CD14-positive monocyte (primary cell): ENCODE measurements at regions not wholly inside any gene's neighbourhood (a gene's known extent, or its start where the extent isn't known, plus 50 kb on each side); places are given as distances from the start of the nearest gene placed in this dataset.

ENCODE experiments used
- DNase-seq, 3 donors: peaks; one replicate each; pipeline ENCODE4 v3.0.0-alpha.2; 2011 to 2022
- H2AFZ ChIP-seq: 2 replicates; pipeline ENCODE4 v1.6.0; 2012; ENCODE audit warnings: mild to moderate bottlenecking, low read depth, low read length, inconsistent platforms; ENCODE audit not compliant: insufficient read depth, poor library complexity, severe bottlenecking
- H3K27ac ChIP-seq, 2 donors: 1 replicate in 1 of 2; 2 replicates in 1 of 2; pipeline ENCODE4 v1.5.1; 2012 to 2013; ENCODE audit warnings: low read length in 2 of 2, control low read depth in 1 of 2, inconsistent platforms in 1 of 2, low read depth in 1 of 2, mild to moderate bottlenecking in 1 of 2
- H3K27me3 ChIP-seq, 2 donors: one replicate each; pipeline versions ENCODE4 v1.6.0 to v1.6.1; 2011 to 2013; ENCODE audit warnings: low read length in 2 of 2; ENCODE audit not compliant: control insufficient read depth in 2 of 2, insufficient read depth in 2 of 2
- H3K36me3 ChIP-seq, 2 donors: replicated peaks in 1 of 2; 1 replicate in 1 of 2; 2 replicates in 1 of 2; pipeline versions ENCODE4 v1.5.1 to v1.6.1; 2012 to 2013; ENCODE audit warnings: low read length in 2 of 2, control low read depth in 1 of 2, inconsistent platforms in 1 of 2, mild to moderate bottlenecking in 1 of 2; ENCODE audit not compliant: insufficient read depth in 2 of 2, control insufficient read depth in 1 of 2
- H3K4me1 ChIP-seq, 2 donors: 1 replicate in 1 of 2; 2 replicates in 1 of 2; pipeline versions ENCODE4 v1.5.1 to v1.6.1; 2012 to 2013; ENCODE audit warnings: low read length in 2 of 2, control low read depth in 1 of 2, inconsistent platforms in 1 of 2, mild to moderate bottlenecking in 1 of 2, moderate library complexity in 1 of 2; ENCODE audit not compliant: insufficient read depth in 2 of 2, control insufficient read depth in 1 of 2
- H3K4me2 ChIP-seq: replicated peaks from 2 replicates; pipeline ENCODE3; 2012; ENCODE audit warnings: low read length, moderate library complexity, mild to moderate bottlenecking; ENCODE audit not compliant: poor library complexity, severe bottlenecking; ENCODE audit errors: extremely low read depth
- H3K4me3 ChIP-seq, 3 experiments: fragments of 200-600 bp in 1 of 3; sonication (generic) in 1 of 3; replicated peaks in 1 of 3; 1 replicate in 2 of 3; 2 replicates in 1 of 3; pipeline ENCODE4 v1.5.1; 2011 to 2013; ENCODE audit warnings: low read length in 3 of 3, mild to moderate bottlenecking in 3 of 3, control low read depth in 2 of 3, low read depth in 2 of 3, inconsistent platforms in 1 of 3, moderate library complexity in 1 of 3
- H3K79me2 ChIP-seq: 2 replicates; pipeline ENCODE4 v1.6.0; 2012; ENCODE audit warnings: mild to moderate bottlenecking, control low read depth, inconsistent platforms, low read length, moderate library complexity; ENCODE audit not compliant: insufficient read depth
- H3K9ac ChIP-seq: 2 replicates; pipeline ENCODE4 v1.6.0; 2017; ENCODE audit warnings: low read length, mild to moderate bottlenecking; ENCODE audit not compliant: insufficient read depth, poor library complexity, severe bottlenecking
- H3K9me3 ChIP-seq, 2 donors: replicated peaks in 1 of 2; 1 replicate in 1 of 2; 2 replicates in 1 of 2; pipeline versions ENCODE4 v1.5.1 to v1.6.1; 2012 to 2013; ENCODE audit warnings: low read length in 2 of 2, control low read depth in 1 of 2; ENCODE audit not compliant: control insufficient read depth in 1 of 2, insufficient read depth in 1 of 2
- H4K20me1 ChIP-seq: 2 replicates; pipeline ENCODE4 v1.6.0; 2012; ENCODE audit warnings: mild to moderate bottlenecking, low read length, control low read depth, moderate library complexity; ENCODE audit not compliant: insufficient read depth
- H3K27ac Mint-ChIP-seq, 7 donors: one replicate each; pipeline ENCODE4 v1.8.0; 2020; ENCODE audit warnings: mild to moderate bottlenecking in 7 of 7, mixed read lengths in 7 of 7, moderate library complexity in 6 of 7, inconsistent platforms in 2 of 7
- H3K27me3 Mint-ChIP-seq, 3 donors: one replicate each; pipeline ENCODE4 v1.8.0; 2021 to 2022; ENCODE audit warnings: low read depth in 3 of 3, mild to moderate bottlenecking in 3 of 3, mixed read lengths in 3 of 3, moderate library complexity in 3 of 3, inconsistent platforms in 1 of 3
- H3K36me3 Mint-ChIP-seq, 2 donors: one replicate each; pipeline ENCODE4 v1.8.0; 2020; ENCODE audit warnings: mixed read lengths in 2 of 2, inconsistent platforms in 1 of 2, mild to moderate bottlenecking in 1 of 2
- H3K4me1 Mint-ChIP-seq: one replicate; pipeline ENCODE4 v1.8.0; 2020; ENCODE audit warnings: mild to moderate bottlenecking, mixed read lengths
- H3K4me3 Mint-ChIP-seq, 2 donors: one replicate each; pipeline ENCODE4 v1.8.0; 2020; ENCODE audit warnings: mild to moderate bottlenecking in 2 of 2, mixed read lengths in 2 of 2, moderate library complexity in 1 of 2
- H3K9me3 Mint-ChIP-seq, 7 donors: one replicate each; pipeline ENCODE4 v1.8.0; 2020 to 2022; ENCODE audit warnings: mixed read lengths in 7 of 7, mild to moderate bottlenecking in 6 of 7, moderate library complexity in 6 of 7, inconsistent platforms in 2 of 7
- CTCF ChIP-seq: fragments of 200-600 bp; IDR thresholded peaks from one replicate; pipeline ENCODE4 v1.8.0; 2022; ENCODE audit warnings: antibody characterized with exemption, mild to moderate bottlenecking
- WGBS: methylation state at CpG from one replicate; pipeline ENCODE4 v1.1.5; 2013; ENCODE audit warnings: missing lambda C conversion rate; ENCODE audit not compliant: insufficient coverage; 5-methylcytosine and 5-hydroxymethylcytosine counted together
- intact Hi-C, 2 donors: fragments of 100-400 bp; cut with micrococcal nuclease; formaldehyde crosslinking; loops; one replicate each; pipeline versions ENCODE4 v1.15.0 to v1.15.1; 2023

DNA sequence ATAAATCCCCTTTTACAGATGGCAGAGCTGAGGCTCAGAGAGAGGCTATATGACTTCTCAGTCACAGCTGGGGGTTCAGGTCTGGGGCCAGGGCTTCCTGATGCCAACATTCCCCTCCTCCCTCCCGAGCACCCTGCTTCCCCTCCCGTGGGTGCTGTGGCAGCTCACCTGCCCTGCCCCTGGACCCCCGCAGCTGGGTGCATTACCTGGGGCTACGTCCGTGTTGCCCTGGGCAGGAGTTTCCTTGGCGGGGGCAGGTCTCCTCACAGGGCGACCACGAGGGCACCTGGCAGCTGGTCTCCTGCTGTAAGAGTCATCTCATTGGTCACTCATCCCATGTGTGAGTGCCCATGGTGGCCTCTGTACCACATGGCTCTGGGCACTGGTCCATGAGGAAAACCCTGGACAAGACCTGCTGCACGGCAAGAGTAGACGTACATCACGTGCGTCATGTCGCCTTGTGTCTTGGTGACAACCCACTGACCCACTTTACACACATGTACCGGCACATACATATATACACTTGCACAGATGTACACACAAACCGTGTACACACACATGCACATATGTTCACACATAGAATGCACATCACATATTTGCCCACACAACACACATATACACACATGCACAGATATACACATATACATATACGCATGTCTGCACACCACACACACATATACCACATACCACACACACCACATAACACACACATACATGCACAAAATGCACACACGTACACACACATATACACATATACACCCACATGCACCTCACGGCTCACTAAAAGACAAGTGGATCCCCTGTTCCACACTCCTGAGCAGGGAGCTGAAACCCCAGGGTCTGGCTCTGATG, 134.0 kb downstream of the FOXL1 start:
- Histone ChIP-seq H3K79me2 (no peaks in the 10 kb centered on the region), H3K4me2 (no peak overlapping the region), H3K9me3 (no peaks in the 10 kb centered on the region), H3K36me3 (no peaks in the 10 kb centered on the region), H3K4me3 (no peak overlapping the region), H2AFZ (no peak overlapping the region), H3K4me1 (no peaks in the 10 kb centered on the region), H4K20me1 (no peaks in the 10 kb centered on the region), H3K27me3 (no peaks in the 10 kb centered on the region), H3K27ac (no peak overlapping the region), H3K9ac (no peak overlapping the region)
- H3K9me3 Mint-ChIP-seq = peaks cover 0 to 5% (median 1%) of the 10 kb centered on the region in 7 donors
- no peaks in the 10 kb centered on the region for H3K4me1 Mint-ChIP-seq
- intact Hi-C loops = no loop called here
- no peak overlapping the region for H3K4me3 Mint-ChIP-seq
- no peak for DNase-seq
- no peak for TF ChIP-seq CTCF
- H3K27ac Mint-ChIP-seq = no peak overlapping the region
- H3K36me3 Mint-ChIP-seq = no peaks in the 10 kb centered on the region
- 90% methylated on average over 18 of the region's 18 CpGs for WGBS
- peaks cover 2 to 4% (median 3%) of the 10 kb centered on the region in 3 donors for H3K27me3 Mint-ChIP-seq

GRCh38 chr16:86713021-86713631, 134.8 kb downstream of the FOXL1 start:
- Histone ChIP-seq H3K27ac (no peak overlapping the region), H3K4me3 (no peak overlapping the region), H3K9ac (no peak overlapping the region), H4K20me1 (no peaks in the 10 kb centered on the region), H3K4me1 (no peaks in the 10 kb centered on the region), H3K27me3 (no peaks in the 10 kb centered on the region), H3K4me2 (no peak overlapping the region), H2AFZ (no peak overlapping the region), H3K79me2 (no peaks in the 10 kb centered on the region), H3K36me3 (no peaks in the 10 kb centered on the region), H3K9me3 (no peaks in the 10 kb centered on the region)
- no peak for DNase-seq
- intact Hi-C loops = no loop called here
- Mint-ChIP-seq H3K36me3 (no peaks in the 10 kb centered on the region), H3K4me1 (no peaks in the 10 kb centered on the region), H3K27ac (no peak overlapping the region), H3K27me3 (peaks cover 2 to 6% (median 4%) of the 10 kb centered on the region in 3 donors), H3K4me3 (no peak overlapping the region), H3K9me3 (peaks cover 0 to 5% (median 1%) of the 10 kb centered on the region in 7 donors)
- no peak for TF ChIP-seq CTCF
- 88% methylated on average over 22 of the region's 25 CpGs for WGBS
